ENCODE measurements at regions not wholly inside any gene's neighbourhood (a gene's known extent, or its start where the extent isn't known, plus 50 kb on each side); places are given as distances from the start of the nearest gene placed in this dataset.

DNA sequence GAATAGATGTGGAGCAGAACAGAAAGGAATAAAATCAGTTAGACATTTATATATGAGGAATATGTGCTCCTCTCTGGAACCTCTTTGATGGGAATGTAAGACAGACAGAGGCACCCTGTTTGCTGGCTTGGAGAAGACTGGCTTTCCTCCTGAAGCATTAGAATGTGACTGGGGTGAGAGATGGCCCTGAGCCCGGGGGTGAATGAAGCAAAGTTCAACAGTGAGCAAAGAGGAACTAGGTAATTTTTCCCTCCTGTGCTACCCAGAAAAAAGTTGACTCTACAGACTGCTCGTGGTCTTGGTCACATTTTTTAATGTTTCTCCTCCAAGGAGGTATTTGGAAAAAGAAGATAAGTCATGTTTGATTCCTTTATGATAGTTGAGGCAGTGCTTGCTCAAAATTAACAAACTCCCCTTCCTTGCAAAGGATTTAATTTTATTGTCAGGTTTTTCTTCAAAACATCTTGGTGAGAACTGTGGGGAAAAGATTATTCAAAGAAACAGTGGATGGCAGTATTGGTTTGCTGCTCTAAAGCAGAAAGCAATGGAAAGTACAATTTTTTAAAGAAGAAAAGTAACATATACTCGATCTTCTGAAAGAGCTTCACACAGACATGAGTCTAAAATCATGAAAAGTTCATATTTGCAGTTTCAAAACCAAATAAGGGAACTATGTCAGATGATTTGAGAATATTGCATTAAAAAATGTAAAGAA lies 370.4 kb upstream of the CDIN1 start:
- no peak for DNase-seq

DNA sequence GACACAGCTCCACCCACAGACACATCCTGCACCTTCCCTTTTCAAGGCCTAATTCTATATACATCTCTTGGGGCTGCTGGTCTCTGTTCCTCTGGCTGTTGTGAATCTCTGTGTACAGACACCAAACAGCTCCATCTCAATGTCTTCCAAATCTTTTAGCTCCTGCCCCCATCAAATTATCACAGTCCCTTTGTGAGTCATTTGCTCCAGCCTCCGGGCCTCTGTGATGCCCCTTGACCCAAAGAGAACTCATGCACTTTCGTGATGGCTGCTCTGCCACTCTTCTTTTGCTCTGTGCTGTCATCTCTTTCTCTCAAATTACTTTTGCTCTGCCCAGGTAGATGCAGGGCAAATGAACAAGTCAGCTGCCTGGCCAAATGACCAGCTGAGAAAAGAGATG lies 369.0 kb upstream of the CDIN1 start:
- DNase-seq = no peak

DNA sequence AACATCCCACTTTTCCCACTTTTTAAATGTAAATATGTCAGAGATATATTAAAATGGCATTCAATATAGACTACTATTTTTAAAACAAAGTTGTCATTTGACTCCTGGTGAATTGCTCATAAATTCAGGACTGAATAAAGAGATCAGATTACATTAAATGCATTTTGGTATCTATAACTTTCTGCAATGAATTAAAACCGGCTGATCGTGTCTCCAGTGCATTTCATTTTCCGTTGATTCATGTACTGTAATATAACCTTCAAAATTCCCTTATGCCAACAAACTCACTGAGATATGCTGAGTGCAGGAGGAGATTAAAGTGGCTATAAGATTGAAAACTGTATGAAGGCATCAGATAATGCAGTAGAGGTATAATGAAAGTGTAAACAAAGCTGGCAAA lies 361.1 kb upstream of the CDIN1 start:
- DNase-seq = no peak

DNA sequence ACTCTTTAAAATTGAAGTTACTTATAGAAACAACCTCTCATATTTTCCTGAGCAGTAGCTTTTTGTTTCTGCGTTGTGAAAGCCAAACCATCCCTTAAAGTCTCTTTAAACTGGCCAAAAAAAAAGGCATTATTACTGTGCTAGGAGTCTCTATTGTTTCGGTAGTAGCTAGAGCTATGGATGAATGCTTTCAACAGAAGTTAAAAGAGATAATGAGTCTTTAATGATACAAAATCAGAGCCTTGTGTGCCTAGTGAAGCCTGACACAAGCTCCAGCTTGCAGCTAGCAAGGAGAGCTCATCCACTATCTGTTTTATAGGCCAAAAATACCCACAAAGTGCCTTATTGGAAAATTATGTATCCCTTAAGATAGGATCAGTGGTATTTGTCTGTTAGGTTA lies 360.4 kb upstream of the CDIN1 start:
- DNase-seq = no peak

DNA sequence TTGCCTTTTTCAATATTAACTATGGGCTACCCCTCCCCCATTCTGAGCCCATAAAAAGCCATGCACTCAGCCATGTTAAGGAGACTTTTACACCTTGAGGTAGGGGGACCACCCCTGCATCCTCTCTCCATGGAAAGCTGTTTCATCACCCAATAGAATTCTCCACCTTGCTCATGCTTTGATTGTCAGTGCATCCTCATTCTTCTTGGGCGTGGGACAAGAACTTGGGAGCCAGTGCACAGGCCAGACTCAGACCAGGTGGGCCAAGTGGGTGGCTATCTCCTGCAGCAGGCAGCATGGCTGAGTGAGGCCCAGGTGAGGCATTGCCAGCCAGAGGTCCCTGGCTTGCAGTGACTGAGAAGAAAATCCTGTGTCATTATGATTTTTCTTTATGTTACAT lies 357.4 kb upstream of the CDIN1 start:
- DNase-seq = no peak

DNA sequence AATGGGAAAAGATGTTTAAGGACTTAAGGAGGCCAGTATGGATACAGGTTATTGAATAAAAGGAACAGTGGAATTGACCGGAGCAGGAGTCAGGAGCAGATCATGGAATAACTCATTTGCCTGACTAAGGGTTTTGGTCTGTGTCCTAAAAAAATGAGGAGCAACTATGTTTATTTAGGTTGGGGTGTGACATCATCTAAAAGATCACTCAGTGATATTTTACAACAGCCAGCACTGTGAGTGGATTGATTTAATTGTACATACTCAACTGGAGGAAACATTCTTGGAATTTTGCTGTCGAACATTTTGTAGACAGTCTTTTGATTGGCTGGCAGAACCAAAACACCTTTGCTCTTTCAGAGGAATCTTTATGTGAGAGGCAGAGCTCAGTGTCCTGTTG lies 348.6 kb upstream of the CDIN1 start:
- DNase-seq = no peak

DNA sequence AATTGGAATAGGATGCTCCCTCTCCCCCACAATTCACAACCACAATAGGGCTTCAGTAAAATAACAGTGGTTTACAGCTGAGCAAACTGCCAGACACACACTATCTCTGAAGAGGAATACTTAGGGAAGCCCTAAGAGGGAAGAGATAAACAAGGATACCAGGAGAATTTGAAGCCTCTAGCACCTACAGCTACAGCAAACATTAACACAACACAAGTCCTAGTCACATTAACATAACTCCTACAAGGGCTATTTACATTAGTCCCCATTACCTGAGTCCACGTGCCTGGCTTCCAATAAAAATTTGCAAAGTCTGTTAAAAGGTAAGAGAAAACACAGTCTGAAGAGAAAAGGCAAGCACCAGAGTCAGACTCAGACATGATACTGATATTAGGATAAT lies 346.9 kb upstream of the CDIN1 start:
- no peak for DNase-seq

DNA sequence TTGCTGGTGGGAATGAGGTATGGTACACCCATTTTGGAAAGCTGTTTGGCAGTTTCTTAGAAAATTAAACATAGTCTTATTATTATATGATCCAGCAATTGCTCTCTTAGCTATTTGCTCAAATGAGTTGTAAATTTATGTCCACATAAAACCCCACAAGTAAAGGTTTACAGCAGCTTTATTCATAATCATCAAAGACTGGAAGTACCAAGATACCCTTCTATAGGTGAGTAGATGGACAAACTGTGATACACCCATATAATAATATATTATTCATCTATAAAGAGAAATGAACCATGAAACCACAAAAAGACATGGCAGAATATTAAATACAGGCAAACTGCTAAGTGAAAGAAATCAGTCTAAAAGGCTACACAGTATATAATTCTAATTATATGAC lies 344.7 kb upstream of the CDIN1 start:
- DNase-seq = no peak

DNA sequence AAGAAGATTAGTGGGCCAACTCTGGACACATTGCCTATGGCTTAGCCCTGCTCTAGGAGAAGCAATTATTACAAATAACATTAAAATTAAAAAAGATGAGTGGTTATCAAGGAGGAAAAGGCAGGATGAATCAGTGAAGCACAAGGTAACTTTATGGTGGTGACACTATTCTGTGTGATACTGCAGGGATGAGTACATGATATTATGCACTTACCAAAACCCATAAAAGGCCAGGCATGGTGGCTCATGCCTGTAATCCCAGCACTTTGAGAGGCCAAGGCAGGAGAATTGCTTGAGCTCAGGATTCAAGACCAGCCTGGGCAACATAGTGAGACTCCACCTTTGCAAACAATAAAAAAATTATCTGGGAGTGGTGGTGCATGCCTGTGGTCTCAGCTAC lies 344.3 kb upstream of the CDIN1 start:
- no peak for DNase-seq

DNA sequence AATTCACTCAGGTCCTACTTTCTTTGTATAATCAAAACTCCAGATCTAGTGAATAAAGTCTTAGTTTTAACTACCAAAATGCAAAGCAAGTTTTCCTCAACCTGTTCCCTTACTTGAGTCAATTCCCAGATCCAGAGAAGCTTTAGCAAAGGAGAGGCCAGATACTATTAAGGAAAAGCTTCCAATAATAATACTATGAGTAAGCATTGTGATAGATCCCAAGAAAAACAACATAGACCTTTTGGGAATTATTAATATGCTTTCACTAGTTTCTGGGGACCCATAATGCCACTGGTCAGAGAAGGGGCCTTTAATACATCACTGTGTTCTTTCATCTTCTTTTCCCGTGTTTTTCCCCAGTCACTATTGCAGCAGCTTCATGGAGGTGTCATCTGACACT lies 339.9 kb upstream of the CDIN1 start:
- no peak for DNase-seq

DNA sequence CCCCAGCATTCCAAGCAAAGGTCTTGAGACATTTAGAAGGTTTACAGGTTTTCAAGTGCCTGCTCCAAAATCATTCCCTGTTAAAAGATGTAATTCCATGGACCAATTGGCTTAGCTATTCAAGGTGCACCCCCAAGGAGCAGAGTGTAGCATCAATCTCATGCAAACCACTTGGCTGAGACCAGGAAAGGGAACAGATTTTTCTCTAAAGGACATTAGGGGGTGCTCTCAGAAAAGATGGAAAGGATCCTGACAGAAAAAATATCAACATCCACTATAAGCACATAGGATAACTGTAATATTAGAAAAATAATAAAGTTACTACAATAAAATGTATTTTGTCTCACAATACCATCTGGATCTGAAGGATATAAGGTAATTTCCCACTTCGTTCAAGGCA lies 328.0 kb upstream of the CDIN1 start:
- DNase-seq = no peak

DNA sequence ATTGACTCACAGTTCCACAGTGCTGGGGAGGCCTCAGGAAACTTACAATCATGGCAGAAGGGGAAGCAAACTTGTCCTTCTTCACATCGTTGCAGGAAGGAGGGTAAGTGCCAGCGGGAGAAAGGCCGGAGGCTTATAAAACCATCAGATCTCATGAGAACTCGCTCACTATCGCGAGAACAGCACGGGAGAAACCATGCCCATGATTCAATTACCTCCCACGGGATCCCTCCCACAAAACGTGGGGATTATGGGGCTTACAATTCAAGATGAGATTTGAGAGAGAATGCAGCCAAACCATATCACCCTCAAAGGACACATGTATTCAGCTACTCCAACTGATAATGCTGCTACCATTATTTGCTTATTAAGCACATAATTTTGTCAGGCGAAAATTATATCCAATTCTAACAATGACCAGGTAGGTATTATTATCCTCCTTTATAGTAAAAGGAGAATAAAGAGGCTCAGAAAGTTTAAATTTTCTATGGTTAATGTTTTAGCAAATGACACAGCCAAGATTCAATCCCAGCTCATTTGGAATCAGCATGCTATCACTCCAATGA lies 327.2 kb upstream of the CDIN1 start:
- DNase-seq = no peak

DNA sequence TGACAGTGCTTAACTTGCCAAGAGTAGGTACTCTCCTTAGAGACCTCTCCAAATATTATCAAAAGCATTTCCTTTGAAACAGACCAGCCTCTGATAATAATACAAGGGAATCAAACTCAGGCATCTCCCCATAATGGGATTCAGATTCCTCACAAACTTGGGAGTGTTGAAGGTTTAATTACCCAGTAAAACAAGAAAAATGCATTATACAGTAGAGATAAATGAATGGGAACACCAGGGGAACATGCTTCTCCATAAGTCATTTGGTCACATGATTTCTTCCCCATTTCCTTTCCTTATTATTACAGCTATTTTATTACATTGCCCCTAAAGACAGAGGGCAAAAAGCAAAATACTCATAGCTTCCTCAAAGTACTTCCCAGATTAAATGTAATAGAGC lies 325.0 kb upstream of the CDIN1 start:
- DNase-seq = no peak

DNA sequence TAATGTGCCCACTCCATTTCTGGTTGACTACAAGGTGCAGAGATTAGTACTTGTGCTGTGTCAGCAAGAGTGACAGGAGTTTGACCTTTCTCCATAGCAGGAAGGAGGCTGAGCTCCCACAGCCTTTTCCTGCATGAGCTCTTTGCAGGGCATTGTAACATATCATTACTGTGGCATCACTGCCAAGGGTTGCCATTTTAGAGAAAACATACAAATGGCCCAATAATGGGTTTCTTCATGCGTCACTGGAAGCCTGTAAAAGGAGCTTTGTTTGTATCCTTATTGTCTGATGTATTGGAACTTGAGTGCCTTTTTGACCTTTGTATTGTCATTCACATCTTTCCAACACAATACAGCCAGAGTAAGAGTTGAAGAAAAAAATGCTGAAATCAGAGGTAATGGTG lies 323.0 kb upstream of the CDIN1 start:
- no peak for DNase-seq

DNA sequence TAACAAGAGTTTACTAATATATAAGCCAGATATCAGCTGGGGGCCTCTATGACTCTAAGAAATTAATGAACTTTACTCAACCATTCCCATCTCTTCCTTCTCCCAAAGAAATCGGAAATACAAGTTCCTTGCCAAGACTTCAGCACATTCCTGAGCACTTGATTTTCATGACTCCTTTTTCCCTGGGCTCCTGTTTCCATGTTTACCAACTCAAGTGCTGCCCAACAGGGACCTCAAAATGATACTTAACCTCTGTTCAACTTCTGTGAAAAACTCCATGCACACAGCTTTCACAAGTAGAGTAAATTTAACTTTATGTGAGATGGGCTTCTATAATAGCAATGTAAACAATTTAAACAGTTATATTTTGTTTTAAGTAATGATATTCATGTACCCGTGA lies 315.8 kb upstream of the CDIN1 start:
- DNase-seq = no peak

DNA sequence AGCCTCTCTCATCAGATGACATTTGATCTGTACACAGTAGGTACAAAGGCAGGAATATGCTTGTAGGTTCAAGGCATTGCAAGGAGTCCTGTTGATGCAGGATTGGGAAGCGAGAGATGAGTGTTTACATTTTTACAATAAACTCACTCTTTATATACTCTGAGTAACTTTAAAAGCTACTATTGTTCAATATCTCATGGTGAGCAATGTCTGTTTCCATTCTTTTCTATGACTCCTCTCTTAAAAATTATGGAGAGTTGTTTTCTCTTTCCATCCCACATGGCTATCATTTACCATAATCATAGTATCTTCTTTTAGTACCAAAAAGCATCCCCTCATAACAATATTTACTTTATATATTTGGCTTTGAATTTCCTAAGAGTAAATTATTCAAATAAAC lies 314.0 kb upstream of the CDIN1 start:
- no peak for DNase-seq

DNA sequence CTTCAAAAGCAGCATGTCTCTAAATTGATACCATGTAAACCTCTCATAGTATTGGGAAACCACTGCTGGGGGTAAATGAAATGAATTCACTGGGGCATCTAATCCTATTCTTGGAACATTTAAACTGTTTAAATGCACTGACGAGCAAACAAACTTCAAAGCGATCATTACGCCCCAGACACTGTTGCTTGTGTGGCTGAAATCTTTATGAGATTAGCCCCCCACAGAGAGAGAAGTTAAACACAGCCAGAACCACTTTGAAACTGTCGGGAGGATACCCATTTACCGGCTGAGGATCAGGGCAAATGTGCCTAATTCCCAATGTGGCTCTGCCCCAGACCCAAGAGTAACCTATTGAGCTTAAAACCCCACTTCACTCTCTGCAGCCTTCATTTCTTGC lies 308.4 kb upstream of the CDIN1 start:
- DNase-seq = no peak

DNA sequence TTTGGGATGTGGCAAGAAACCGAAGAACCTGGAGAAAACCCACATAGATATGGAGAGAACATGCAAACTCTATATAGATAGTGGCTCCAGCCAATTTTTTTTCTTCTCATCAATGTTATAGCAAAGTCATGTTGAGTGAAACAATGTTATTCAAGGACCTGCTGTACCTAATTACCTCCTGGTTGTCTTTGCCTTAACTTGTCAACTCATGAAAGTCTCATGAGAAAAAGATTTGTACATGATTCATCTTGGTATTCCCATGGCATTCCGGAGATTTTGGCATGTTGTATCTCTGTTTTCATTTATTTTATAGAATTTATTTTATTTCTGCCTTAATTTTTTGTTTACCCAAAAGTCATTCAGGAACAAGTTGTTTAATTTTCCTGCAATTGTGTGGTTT lies 303.8 kb upstream of the CDIN1 start:
- DNase-seq = no peak

DNA sequence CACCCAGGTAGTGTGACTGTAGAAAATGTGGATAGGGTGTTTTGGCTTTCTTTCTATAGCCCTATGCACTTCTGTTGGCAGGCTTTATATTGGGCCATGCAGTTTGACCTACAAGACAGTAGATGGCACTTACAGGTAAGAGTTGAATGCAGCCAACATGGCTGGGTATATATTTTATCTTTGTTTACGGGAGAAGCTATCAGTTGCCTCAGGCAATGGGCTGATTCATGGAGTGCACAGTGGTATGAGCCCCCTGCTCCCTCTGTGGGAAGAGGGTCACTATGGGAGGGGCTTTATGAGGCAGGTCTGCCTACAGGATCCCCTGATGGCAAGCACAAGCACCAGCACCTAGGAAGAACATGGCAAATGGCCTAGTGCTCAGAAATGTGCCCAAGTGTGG lies 301.2 kb upstream of the CDIN1 start:
- no peak for DNase-seq

DNA sequence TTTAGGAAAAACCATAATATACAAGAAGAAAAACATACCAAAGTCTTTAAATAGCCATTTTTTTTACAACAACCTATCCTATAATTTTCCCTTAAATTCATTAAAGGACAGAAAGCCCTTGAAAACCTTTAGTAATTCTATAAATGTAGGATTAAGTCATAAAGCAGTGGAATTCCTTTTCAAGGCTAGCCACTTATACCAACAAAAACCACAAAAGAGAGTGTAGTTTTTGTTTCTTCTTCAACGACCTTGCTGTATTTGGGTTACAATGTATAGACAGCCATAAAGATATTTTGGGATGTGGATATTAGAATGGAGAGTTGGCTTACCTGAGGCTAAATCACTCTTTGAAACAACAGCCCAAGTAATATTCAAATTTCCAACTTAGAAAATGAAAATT lies 296.6 kb upstream of the CDIN1 start:
- DNase-seq = no peak

DNA sequence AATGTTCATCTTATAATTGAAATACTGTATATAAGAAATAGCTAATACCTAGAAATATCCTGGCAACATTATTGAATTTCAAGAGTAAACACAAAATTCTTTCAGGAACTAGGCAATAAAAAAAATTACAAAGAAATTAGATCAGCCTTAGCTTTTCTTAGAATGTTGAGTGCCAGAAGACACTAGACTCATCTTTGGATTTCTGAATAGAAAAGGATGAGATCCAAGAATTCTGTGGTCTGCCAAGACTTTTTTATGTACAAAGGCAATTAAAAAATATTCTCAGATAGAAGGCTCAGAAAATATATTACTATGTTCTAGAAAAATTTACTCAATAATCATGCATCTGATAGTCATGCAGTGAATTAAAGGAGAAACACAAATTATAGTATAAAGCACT lies 294.5 kb upstream of the CDIN1 start:
- DNase-seq = no peak

DNA sequence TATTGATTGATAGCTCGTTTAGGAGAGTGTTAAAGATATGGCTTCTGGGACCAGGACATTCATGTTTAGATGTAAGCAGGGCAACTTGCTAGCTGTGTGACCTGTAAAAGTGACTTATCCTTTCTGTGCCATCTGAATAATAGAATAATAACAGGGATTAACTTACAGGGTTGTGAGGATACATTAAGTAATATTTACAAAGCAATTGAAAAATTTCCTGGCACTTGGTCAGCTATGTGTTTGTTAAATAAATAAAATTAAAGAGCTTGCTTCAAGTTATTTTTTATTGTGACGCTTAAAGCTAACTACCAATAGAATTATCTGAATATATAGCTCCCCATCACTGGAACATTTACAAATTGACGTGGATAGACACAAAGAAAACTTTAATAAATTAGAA lies 287.9 kb upstream of the CDIN1 start:
- DNase-seq = no peak

DNA sequence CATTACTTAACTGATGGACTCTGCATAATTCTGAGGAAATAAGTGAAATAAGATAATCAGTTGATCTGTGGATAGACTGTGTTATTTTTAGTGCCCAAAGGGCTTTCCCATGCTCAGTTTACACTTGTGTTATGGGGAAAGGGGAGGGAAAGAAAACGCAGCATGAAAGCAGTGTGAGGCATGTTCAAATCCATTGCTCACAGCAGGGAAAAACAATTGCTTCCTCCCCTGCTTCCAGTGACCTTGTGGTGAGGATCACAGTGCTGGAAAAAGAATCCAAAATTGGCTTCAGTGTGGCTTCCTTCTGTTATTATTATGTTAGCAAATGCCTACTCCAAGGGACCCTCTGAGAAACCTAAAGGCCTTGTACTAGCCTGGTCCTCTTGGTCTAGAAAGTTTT lies 285.1 kb upstream of the CDIN1 start:
- no peak for DNase-seq

DNA sequence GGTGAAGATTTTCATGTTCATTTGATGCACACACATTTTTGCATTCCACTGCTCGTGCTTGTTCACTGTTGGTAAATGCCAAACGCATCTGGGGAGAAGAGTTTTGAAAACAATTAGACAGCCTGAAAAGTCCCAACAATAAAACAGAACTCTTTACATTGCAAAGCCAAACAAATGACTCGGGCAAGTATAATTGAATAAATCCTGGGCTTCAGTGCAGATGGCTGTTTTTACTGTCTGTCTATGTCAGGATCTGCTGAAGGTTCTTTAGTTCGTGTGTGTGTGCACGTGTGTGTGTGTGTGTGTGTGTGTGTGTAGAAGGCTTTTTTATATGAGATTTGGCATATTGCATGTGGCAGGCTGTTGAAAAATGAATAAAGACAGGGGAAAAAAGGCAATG lies 277.5 kb upstream of the CDIN1 start:
- DNase-seq = no peak

DNA sequence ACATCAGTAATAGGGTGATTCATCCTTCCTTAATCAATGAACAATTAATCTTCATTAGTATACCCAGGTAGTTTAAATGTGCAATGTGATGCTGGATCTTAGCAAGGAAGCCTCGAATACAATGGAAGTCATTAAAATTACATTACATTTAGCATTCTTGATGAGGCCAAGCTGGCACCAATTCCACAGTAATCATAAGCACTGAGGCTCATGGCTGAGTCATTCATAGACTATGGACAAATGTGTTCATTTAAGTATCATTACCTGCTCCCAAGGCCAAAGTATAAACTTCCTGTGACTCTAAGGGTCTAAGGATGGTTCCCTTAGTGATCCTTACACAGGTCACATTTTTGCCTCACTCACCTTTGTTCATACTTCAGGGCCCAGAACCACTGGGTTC lies 266.4 kb upstream of the CDIN1 start:
- no peak for DNase-seq
